ENCODE measurements at regions not wholly inside any gene's neighbourhood (a gene's known extent, or its start where the extent isn't known, plus 50 kb on each side); places are given as distances from the start of the nearest gene placed in this dataset.

- TF ChIP-seq CTCF (conservative IDR thresholded peaks at IDR 0.05; ENCODE audit: low read depth in 2 of 2) = no peak
- TF ChIP-seq POLR2AphosphoS5 (IDR thresholded peaks at IDR 0.05; ENCODE audit: low read depth) = no peak
- no peak for TF ChIP-seq REST (IDR thresholded peaks at IDR 0.05; ENCODE audit: unreplicated experiment)
- TF ChIP-seq ZNF114 (CRISPR knock-in tag; IDR thresholded peaks at IDR 0.05) = no peak
- TF ChIP-seq CREB1 (CRISPR knock-in tag; IDR thresholded peaks at IDR 0.05; ENCODE audit: low read depth) = no peak
- no peak for TF ChIP-seq EZH2 (IDR thresholded peaks at IDR 0.05; ENCODE audit: low read depth, unreplicated experiment)
Measured at GRCh38 chr3:25235466-25235865, 192.6 kb upstream of the RARB start.
